ENCODE measurements at regions not wholly inside any gene's neighbourhood (a gene's known extent, or its start where the extent isn't known, plus 50 kb on each side); places are given as distances from the start of the nearest gene placed in this dataset.
"Not testable (repeated sequence)": the region's sequence is repeated elsewhere in the genome, so short reads cannot be mapped to it uniquely, and the experiment has no call there.

- TF ChIP-seq CTCF (IDR thresholded peaks at IDR 0.05); POLR2AphosphoS5 (IDR thresholded peaks at IDR 0.05); POLR2A (IDR thresholded peaks at IDR 0.05; ENCODE audit: low read depth); EP300 (IDR thresholded peaks at IDR 0.05): not testable (repeated sequence)
Measured at GRCh38 chr22:10723966-10724365, 4804.0 kb upstream of the OR11H1 start.

Data from esophagus muscularis mucosa (tissue), 4 donors.